ENCODE measurements at regions not wholly inside any gene's neighbourhood (a gene's known extent, or its start where the extent isn't known, plus 50 kb on each side); places are given as distances from the start of the nearest gene placed in this dataset.

DNA sequence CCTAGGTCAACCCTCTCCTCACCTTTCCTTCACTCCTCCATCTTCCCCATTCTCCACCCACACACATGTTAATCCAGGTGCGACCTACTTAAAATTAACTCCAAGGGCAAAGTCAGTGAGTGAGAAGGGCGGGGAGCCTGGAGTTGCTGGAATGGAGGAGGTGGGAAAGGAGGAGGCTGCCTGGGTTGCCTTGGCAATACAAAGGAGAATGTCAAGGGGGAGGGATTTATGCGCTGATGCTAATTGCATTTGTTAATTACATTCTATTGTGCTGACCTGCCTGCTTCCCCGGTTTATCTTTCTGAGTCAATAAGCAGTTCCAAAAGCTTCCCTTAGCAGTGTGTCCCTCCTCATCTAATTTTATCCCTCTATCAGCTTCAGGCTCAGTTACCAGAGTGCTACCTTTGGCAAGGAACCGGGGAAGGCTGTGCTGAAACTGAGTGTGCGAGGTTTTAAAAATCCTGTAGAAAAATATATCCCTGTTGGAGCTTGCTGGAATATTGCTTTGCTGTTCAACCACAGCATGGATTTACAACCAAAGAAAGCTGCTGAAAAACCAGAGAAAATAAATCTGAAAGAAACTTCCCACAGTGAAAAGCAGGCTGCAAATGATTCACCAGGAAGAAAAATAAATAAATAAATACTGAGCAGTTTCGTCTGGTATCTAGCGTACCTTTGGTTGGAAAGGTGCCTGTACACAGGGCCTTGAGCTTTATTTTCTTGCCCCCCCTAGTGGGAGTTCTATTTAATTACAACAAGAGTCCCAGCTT lies 113.2 kb upstream of the DGKB start (continued):
- peak; percentile 29; the same call in 1 of the 2 replicates for TF ChIP-seq YY1 (IDR thresholded peaks at IDR 0.05; ENCODE audit: low read depth, low read length)
